NCI-H526 (cell line): ENCODE measurements at regions not wholly inside any gene's neighbourhood (a gene's known extent, or its start where the extent isn't known, plus 50 kb on each side); places are given as distances from the start of the nearest gene placed in this dataset.
A peak's percentile ranks its signal among the peaks of the same experiment; 100 is the strongest.
"Not testable (repeated sequence)": the region's sequence is repeated elsewhere in the genome, so short reads cannot be mapped to it uniquely, and the experiment has no call there.

Source experiments
- DNase-seq, 2 experiments: peaks; one replicate each; lab custom pipeline; 2025; lab: John Stamatoyannopoulos, UW

DNA sequence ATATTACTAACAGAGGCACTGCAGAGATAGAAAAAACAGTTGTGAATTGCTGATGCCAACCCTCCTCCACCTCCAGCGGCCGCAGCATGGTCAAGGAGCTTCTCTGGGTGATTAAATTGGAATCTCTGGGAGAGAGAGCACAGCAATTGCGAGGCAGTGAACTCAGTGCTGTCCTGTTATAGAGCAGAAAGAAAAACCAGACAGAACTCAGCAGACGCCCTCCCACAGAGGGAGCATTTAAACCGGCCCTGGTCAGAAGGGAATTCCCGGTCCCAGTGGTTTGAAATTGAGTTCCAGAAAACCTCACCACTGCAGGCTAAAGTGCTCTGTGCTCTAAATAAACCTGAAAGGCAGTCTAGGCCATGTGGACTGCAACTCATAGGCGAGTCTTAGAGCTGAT, 175.4 kb downstream of the SQOR start:
- DNase-seq: no peak

DNA sequence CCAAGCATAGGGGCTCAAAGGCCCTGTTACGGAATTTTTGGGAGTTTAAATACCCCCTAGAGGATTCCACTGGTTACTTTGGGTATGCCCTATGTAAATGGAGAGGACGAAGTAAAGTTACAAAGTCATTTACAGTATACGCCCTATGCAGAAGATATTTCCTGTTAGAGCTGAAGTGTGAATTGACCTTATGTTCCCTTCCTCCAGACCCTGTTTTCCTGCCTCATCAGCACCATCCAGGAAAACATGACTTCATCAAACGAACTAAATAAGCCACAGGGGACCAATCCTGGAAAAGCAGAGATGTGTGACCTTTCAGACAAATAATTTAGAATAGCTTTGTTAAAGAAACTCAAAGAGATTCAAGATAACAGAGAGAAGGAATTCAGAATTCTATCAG, 177.4 kb downstream of the SQOR start:
- DNase-seq: no peak

DNA sequence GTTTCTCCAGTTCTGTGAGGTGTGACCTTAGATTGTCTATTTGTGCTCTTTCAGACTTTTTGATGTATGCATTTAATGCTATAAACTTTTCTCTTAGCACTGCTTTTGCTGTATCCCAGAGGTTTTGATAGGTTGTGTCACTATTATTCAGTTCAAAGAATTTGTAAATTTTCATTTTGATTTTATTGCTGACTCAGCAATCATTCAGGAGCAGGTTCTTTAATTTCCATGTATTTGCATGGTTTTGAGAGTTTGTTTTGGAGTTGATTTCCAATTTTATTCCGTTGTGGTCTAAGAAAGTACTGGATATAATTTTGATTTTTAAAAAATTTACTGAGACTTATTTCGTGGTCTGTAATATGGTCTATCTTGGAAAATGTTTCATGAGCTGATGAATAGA, 182.7 kb downstream of the SQOR start:
- not testable (repeated sequence) for DNase-seq

DNA sequence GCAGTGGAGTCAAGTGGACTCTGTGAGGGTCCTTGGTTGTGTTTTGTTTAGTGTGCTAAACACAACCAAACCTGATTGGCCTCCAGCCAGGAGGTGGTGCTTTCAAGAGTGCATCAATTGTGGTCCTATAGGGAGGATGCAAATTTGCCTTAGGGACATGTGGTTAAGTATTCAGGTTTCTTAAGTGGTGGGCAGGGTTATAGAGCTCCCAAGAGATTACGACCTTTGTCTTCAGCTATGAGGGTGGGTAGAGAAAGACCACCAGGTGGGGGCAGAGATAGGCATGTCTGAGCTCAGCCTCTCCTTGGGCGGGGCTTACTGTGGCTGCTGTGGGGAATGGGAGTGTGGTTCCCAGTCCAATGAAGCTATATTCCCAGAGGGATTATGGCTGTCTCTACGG, 186.6 kb downstream of the SQOR start:
- peak in 1 of 2 experiments; percentile 49 for DNase-seq

DNA sequence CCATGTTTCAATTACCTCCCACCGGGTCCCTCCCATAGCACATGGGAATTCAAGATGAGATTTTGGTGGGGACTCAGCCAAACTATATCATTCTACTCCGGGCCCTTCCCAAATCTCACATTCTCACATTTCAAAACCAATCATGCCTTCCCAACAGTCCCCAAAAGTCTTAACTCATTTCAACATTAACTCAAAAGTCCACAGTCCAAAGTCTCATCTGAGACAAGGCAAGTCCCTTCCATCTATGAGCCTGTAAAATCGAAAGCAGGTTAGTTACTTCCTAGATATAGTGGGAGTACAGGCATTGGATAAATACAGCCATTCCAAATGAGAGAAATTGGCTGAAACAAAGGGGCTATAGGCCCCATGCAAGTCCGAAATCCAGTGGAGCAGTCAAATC, 188.1 kb downstream of the SQOR start:
- not testable (repeated sequence) for DNase-seq

DNA sequence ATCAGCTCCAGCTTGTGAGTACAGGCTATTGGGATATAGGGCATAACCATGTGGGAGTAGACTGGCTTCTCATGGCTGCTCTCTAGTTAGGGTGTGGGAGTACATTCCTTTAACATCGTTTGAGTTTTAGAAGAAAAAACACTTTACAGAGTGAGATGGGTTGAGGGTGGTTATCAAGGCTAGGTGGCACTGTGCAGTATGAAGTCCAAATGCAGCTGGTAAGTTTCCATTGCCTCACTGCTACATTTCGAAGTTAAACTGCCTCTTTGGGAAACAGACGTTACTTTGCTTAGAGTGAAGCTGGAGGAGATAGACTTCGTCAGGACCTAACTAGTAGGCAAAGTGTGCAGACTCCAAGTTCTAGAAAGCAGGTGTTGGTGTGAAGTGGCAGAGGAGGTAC, 192.4 kb downstream of the SQOR start:
- no peak for DNase-seq

DNA sequence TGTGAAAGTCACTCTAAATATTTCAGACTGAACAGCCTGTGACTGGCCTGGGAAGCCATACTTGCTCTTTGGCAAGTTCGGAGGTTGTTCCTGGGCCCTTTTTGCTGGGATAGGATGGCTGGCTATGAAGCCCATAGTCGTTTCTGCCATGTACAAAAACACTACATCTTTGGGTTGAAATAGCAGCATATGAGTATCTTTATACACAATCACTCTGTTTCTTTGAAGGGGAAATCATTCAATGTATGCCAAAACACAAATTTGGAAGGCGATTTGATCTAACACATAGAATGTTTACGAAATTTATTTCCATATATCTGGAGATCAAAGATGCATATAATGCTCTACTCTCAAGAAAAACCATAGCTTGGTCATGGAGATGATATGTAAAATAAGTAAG, 192.9 kb downstream of the SQOR start:
- no peak for DNase-seq

DNA sequence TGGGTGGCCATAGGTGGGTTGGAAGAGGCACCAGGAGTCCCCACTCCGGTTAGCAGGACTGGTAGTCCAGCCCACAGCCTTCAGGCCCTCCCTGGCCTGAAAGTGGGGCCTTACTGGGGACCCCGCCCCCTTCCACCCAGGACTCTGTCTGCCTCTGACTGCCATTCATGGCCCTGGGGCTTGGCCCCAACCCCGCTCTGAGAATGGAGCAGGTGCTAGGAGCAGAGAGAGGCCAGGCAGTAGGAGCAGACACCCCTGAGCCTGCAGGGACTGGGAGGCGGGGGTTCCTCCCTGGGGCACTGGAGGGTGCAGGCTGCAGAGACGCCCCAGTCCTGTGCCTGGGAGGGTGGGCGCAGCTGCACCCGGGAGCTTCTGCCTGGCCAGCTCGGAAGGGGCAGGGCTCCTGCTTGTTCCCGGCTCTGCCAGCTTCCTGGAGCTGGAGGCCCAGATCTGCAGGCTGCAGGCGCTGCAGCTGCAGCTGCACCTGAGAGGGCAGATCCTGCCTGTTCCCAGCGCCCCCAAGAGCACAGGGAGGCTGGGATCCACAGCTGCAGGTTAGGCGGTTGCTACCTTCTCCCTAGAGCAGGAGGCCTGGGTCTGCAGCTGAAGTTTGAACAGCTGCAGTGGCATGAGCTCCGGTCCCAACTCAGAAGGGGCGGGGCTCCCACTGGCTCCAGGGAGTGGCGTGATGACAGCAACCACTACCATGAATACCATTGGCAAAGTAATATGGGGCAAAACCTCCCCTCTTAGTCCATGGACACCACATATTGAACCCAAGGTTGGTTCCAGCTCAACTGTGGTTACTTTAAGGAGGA, 194.7 kb downstream of the SQOR start:
- peak in 1 of 2 experiments; percentile 38 for DNase-seq

DNA sequence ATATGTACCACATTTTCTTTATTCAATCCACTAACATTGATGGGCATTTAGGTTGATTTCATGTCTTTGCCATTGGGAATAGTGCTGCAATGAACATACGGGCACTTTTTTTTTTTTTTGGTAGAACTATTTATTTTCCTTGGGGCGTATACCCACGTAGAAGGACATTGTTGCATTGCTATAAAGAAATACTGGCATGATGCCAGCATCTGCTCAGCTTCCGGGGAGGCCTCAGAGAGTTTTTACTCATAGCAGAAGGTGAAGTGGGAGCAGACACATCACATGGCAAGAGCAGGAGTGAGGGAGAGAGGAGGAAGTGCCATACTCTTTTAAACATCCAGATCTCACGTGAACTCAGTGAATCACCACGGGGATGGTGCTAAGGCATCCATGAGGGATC, 197.0 kb downstream of the SQOR start:
- no peak for DNase-seq

DNA sequence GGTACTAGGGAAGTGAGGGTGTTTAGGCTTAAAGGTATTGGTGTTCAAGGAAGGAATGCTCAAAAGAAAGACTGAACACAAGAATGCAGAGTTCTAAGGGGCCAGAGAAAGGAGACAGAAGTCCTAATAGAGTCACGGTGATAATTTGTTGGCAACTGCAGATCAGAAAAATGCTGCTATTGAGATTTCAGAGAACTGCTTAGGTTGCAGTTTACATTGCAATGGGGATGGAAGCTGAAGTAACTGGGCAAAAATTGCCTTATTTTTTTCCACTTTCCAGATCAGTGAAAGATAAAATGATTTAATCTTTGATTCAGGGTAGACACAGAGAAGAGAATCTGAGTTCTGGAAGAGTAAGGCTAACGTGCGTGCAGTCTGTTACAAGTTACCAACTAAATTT, 199.8 kb downstream of the SQOR start:
- no peak for DNase-seq

DNA sequence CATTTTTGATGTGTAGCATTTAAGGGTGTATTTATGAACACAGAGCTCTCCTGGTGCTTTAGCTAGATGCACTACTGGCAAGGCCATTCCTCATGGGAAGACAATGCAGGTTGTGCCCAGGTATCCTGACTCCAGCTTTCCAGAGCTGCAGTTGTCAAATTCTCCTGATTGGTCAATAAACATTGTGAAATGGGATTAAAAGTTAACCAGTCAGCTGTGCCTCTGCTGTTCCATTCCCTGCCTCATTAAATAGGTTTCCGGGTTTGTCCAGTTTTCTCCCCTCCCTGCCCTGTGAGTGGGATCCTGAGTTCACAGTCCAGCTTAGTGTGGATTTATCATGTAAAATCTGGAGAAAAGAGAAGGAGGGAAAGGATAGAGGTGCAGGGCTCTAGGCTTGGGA, 207.3 kb downstream of the SQOR start:
- DNase-seq: no peak

DNA sequence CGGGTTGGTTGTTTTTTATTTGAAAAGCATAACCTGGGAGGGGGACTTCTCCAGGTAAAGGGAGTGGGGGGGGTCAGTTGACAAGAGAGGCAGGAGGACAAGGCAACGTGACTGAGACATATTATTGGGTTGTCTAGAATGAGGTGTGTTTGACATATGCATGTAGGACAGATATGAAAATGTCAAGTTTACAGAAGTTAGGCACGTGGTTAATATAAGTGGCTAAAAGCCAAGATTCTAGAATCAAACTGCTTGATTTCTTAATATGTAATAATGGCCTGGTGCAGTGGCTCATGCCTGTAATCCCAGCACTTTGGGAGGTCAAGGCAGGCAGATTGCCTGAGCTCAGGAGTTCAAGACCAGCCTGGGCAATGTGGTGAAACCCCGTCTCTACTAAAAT, 212.8 kb downstream of the SQOR start:
- no peak for DNase-seq

DNA sequence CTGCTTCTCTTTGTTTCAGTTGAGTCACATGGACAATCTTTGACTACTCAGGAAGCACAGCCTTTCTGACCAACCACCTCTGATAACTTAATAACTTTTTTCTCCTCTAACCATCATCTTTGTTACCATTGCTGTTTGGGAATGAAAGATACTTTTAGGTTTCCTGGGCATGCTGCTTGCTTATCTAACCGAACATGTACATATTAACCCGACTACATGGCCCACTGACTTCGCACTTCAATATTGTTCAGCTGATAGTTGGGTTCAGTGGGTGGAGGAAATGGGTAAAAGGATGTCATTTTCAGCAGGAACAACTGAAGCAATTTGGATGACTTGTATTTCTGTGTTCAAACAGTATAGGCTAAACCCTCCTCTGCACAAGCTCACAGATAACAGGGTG, 214.3 kb downstream of the SQOR start:
- DNase-seq: no peak

DNA sequence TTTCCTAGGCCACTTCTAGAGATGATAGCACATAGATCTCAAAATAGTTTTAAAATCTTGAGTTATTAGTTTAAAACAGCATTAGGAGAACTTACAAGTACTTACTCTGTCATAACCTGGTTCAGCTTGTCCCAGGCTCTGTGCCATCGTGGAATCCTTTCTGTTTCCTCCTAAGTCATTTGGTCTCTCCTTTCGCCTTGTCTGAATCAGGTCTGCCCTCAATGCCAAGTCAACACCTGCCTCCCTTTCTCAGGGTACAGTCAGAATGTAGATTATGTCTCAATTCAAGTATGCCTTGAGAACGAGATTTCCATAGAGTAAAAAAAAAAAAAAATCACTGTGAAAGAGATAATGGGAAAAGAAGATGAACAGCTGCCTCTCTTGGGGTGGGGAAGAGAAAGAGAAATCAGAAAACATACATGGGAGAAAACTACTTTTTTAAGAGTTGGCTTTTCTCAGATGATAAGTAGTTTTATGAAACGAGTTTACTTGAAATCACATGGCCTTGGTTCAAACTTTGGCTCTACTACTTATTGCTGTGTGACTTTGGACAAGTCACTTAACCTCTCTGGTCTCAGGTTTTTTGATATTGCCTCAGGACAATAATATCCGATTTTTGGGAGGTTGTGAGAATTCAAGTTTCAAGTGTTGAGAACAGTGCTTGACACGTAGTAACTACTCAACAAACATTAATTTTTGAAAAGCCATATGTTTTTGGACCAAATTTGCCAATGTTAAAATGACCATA, 219.8 kb downstream of the SQOR start:
- DNase-seq: no peak

DNA sequence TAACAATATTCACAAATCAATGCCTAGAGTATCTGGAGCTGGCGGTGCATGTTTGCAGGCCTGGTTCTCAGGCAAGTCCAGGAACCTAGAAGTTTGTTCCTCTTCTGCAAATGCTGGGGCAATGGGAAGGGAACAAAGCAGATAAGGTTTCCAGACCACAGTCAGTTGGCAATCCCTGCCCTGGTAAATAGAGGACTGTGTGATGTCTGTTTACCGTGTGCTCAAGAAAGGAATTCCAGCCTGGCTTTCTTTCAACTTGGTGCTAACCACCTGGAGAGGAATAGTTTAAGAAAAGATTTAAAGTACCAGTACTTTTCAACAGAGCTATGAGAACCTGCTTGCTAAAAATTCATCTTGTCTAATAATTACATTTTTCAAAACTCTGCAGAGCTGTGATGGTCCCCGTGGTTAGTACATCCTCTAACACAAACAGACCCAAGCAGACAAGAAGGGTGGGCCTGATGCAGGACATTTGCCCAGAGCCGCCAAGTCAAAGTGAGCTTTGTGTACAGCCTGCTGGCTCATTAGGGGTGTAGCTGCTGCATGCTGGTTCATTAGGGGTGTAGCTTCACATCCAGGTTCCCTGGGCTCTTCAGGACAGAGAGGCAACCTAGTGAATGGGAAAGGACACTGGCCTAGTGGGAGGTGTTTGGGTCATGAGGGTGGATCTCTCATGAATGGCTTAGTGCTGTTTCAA, 220.5 kb downstream of the SQOR start:
- DNase-seq: no peak

DNA sequence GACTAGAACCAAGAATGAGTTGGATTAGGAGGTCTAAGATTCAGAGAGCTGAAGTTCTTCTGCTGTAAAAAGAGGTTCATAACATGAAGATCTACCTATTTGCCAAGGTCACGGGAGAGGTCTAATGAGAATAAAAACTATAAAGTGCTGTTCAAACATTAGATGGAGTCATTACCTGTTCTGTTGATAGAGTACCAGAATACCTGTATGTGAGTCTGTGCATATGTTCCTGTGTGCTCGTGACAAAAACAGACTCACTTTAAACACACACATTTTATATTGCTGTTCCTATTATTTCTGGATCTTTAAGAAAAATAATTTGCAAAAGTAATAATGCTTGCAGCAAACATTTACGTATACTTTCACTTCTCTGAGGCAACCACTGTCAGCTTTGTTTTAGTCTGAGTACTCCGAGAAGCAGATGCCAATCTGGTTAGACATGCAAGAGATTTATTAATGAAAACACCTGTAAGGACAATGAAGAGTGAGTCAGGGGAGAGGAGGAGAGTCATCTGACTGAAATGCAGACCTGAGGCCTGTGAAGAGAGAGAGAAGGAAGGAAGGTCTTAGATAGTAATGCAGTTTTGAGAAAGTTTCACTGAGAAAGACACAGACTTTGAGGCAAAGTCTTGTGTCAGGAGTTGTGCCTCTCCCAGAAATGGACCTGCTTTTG, 221.2 kb downstream of the SQOR start:
- no peak for DNase-seq

DNA sequence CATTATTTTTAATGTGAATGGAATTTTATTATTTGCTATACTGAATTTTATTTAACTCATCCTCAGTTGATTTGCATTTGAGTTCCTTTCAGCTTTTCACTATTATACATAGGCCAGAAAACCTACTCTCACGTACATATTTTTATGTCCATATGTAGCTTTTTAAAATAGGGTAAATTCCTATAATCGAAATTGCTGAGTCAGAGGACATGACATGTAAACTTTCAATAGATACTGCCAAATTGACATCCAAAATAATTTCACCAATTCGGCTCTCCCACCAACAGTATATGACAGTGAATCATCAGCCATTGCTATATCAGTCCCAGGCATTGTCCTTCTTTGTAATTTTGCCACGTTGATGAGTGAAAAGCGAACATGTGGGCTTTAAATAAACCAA, 222.5 kb downstream of the SQOR start:
- DNase-seq: no peak

DNA sequence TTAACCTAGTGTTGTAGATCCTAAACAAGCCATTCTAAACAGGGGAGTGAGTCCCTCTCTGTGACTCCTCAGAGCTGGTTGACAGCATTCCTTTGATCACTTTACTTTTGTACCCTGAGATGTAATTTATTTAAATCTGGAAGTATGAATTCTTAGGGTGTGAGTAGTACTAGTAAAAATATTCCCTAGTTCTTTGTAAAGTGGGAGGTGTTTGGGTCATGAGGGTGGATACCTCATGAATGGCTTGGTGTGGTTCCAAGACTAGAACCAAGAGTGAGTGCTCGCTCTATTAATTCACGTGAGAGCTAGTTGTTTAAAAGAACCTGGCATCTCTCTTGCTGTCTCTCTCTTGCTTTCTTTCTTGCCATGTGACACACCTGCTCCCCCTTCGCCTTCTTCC, 223.7 kb downstream of the SQOR start:
- DNase-seq: no peak

DNA sequence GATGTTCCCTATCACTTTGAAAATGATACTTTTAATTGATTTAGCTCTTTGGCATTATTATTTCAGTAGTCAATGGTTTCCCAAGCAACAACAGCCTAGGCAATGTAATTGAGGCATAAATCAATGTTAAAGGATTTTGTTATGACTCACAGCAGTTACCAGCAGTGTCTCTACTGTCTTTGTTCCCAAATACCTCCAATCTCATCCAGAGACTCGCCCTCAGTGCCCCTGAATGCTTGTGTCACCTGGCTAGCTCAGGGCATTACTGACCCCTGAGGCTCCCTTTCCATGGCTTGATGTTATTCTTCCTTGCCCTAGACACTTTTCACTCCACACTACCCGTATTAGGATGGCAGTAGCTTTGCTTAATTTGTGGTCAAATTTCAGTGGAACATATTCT, 227.2 kb downstream of the SQOR start:
- DNase-seq: no peak

DNA sequence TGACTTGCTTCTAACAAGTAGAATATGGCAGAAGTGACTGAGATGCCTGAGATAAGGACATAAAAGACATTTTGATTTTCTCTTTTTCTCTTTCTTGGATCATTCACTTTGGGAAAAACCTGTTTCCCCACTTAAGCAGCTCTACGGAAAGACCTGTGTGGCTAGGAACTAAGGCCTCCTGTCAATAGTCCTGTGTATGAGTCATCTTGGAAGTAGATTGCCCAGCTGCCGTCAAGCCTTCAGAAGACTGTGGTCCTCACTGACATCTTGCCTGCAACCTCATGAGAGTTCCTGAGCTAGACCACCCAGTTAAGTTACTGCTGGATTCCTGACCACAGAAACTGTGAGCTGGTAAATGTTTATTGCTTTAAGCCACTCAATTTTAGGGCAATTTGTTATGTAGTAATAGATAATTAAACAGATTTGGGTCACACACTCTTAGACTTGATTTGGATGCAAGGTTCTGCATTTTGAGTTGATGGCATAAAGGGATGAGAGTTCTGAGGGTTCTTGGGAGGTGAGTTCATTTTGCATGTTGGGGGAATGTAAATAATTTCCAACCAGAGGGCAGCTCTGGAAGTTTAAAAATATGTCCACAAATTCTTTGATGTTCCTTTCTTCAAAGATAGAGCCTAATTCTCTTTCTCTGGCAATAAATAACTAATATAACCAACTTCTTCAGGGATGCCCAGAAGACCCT, 229.2 kb downstream of the SQOR start:
- no peak for DNase-seq

DNA sequence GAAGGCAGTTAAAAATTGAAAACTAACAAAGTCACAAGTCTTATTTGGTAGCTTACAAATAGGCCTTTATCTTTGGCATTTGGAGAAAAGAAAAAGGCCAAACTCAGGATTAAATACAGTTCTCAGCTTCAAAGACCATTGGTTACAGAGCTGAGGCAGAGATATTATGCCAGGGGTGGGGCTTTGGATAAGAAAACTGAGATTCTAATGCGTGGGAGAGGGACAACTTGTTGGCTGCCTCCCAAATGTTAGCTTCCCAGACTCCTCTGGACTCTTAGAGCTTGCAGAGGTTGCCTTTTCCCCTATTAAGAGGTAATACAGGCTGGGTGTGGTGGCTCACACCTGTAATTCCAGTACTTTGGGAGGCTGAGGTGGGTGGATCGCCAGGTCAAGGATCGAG, 231.8 kb downstream of the SQOR start:
- DNase-seq: no peak

DNA sequence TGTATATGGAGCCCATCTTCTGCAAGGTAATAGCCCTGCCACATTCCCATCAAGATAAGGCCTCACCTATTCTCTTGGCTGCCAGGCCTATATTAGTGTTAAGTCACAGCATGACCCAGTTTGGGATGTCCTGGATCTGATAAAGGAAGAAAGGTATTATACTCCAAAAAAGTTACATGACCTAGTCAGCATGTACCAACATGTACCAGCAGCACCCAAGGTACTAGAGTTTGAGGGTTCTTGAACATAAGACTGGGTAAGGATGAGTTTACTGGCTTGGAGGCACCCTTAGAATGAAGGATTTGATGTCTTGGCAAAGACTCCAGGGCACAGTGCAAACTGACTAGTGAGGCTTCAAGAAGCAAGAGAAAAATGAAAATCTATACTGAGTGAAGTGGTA, 232.5 kb downstream of the SQOR start:
- DNase-seq: no peak
